ENCODE measurements at regions not wholly inside any gene's neighbourhood (a gene's known extent, or its start where the extent isn't known, plus 50 kb on each side); places are given as distances from the start of the nearest gene placed in this dataset.

DNA sequence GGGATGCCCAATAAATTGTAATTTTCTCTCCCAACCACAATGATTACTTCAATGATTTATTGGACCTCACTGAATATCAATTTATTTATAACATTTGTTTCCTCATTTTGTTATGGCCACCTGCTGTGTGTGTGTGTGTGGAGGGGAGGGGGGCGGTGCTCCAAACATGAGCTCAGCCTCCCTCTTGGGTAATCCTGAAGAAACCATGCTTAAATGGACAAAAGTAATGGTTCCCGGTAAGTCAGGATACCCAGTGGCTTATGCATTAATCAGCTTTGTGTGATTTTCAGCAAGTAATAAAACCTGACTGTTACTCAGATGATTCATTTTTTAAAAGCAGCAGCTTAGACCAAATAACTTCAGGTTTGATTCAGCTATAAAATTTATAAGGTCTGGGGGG is 495.1 kb upstream of the MEX3C start:
- TF ChIP-seq, protein P1, sequence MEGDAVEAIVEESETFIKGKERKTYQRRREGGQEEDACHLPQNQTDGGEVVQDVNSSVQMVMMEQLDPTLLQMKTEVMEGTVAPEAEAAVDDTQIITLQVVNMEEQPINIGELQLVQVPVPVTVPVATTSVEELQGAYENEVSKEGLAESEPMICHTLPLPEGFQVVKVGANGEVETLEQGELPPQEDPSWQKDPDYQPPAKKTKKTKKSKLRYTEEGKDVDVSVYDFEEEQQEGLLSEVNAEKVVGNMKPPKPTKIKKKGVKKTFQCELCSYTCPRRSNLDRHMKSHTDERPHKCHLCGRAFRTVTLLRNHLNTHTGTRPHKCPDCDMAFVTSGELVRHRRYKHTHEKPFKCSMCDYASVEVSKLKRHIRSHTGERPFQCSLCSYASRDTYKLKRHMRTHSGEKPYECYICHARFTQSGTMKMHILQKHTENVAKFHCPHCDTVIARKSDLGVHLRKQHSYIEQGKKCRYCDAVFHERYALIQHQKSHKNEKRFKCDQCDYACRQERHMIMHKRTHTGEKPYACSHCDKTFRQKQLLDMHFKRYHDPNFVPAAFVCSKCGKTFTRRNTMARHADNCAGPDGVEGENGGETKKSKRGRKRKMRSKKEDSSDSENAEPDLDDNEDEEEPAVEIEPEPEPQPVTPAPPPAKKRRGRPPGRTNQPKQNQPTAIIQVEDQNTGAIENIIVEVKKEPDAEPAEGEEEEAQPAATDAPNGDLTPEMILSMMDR (conservative IDR thresholded peaks at IDR 0.05): no peak
- no peak for TF ChIP-seq ZFX (IDR thresholded peaks at IDR 0.05)

Measured in C4-2B (cell line).